ENCODE measurements at regions not wholly inside any gene's neighbourhood (a gene's known extent, or its start where the extent isn't known, plus 50 kb on each side); places are given as distances from the start of the nearest gene placed in this dataset.

DNA sequence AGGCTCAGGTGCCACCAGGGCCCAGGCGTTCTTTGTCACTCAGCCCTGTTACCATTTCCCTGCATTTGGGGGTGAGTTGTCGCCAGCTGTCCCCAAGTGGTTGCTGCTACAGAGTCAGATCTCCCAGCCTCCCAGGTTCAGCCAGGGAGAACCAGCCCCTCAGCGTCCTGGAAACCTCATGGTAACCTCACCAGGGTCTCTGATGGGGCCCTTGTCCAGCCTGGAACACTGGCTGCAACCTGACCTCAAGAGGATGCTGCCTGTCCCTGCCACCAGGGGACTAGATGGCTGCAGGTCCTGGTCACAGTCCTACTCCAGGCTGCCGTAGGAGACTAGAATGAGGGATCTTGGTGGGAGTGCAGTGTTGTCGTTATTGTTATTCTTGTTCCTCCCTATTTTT, 228.3 kb upstream of the PDE10A start:
- TF ChIP-seq, protein P1, sequence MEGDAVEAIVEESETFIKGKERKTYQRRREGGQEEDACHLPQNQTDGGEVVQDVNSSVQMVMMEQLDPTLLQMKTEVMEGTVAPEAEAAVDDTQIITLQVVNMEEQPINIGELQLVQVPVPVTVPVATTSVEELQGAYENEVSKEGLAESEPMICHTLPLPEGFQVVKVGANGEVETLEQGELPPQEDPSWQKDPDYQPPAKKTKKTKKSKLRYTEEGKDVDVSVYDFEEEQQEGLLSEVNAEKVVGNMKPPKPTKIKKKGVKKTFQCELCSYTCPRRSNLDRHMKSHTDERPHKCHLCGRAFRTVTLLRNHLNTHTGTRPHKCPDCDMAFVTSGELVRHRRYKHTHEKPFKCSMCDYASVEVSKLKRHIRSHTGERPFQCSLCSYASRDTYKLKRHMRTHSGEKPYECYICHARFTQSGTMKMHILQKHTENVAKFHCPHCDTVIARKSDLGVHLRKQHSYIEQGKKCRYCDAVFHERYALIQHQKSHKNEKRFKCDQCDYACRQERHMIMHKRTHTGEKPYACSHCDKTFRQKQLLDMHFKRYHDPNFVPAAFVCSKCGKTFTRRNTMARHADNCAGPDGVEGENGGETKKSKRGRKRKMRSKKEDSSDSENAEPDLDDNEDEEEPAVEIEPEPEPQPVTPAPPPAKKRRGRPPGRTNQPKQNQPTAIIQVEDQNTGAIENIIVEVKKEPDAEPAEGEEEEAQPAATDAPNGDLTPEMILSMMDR (IDR thresholded peaks at IDR 0.05): no peak
- TF ChIP-seq ZFX (IDR thresholded peaks at IDR 0.05; ENCODE audit: borderline replicate concordance): no peak
